GM13977 (cell line): ENCODE measurements at regions not wholly inside any gene's neighbourhood (a gene's known extent, or its start where the extent isn't known, plus 50 kb on each side); places are given as distances from the start of the nearest gene placed in this dataset.

Experiments used
- DNase-seq: peaks from one replicate; pipeline ENCODE4 v3.0.0; 2012; ENCODE audit warnings: low spot score
- CTCF ChIP-seq: IDR thresholded peaks from 2 replicates; pipeline ENCODE4 v1.5.1; 2012; ENCODE audit warnings: mild to moderate bottlenecking, control low read depth; ENCODE audit not compliant: insufficient read depth; ENCODE audit errors: extremely low read depth, missing control alignments
- in situ Hi-C: fragments of 300-500 bp; cut with MboI; formaldehyde crosslinking; loops from one replicate; pipeline ENCODE4 v1.12.0; 2022; ENCODE audit warnings: low sequenced_read_pairs, low pct_unique_long_range_greater_than_20kb, mixed read lengths, inconsistent platforms; ENCODE audit not compliant: unreplicated experiment

DNA sequence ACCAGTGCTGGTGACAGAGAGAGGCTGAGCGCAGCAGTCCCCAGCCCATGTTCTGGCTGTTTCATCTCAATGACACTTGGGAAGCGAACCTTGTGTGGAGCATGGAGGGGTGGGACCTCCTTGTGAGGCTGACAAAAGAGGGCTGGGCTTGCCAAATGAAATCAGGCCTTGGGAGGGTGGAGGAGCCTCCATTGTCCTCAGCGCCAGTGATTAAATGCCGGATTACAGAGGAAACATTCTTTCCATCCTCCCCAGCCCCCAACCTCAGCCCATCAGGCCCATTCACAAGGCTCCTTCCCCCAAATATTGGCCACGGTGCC lies 63.3 kb upstream of the PAXBP1 start:
- in situ Hi-C loops = loop anchor here (5.0 to 10.0 kb wide), 3 partner anchors 310 to 610 kb away; no protein-coding TSS in a partner anchor
- TF ChIP-seq CTCF = no peak
- no peak for DNase-seq

DNA sequence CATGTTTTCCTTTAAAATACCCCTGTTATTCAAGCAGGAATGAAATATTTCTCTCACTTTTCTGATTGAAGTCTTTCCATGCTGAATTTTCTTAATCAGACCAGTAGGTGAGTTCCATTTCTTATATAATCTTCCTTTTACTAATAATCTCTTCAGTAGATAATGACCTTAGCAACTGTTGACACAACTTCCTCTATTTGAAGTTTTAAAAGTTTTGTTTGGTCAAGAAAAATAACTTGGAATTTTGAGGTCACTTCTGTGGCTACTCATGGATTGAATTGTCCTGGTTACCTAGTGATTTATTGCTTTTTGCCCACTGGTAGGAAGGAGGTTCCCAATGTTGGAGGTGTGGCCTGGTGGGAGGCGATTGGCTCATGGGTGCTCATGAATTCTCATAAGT lies 70.6 kb upstream of the PAXBP1 start:
- DNase-seq = no peak
- no peak for TF ChIP-seq CTCF
- in situ Hi-C loops = no loop called here

DNA sequence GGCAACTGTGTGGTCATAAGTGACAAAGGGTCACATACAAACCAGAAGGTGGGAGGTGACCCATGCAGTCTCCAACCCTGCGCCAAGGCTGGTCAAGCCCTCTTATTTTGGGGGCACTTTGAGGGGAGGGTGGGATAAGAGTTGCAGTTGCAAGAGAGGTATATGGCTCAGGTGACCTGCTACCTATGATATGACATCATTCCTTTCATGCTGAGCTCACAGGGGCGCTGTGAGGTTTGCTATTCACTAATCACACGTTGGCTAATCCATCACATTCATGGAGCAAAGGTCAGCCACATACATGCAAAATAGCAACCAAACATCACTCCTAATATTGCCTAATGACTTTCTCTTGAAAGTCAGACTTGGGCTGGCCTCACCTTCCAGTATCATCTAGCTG lies 72.0 kb upstream of the PAXBP1 start:
- in situ Hi-C loops = no loop called here
- no peak for TF ChIP-seq CTCF
- DNase-seq = no peak

- DNase-seq = no peak
- in situ Hi-C loops = no loop called here
- TF ChIP-seq CTCF = no peak
Observed at GRCh38 chr21:32844076-32844475, 72.5 kb upstream of the PAXBP1 start.

GRCh38 chr21:32844653-32845436 lies 73.3 kb upstream of the PAXBP1 start:
- no peak for DNase-seq
- TF ChIP-seq CTCF = no peak
- in situ Hi-C loops = no loop called here

DNA sequence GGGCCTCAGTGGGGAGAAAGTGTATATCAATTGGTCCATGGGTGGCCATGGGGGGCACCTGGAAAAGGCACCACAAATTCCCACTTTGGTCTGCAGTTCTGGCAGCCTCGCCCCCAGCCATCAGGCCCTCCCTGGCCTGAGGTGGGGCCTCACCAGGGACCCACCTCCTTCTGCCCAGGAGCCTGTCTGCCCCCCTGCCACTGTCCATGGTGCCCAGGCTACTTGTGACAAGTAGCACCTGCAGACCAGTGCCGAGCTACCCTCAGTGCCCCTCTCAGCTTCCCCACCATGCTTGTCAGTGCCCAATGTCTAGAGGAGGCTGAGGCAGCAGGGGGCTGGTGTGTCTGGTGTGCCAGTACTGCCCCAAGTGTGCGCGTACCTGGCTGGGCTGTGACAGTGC lies 87.1 kb upstream of the PAXBP1 start:
- no peak for DNase-seq
- in situ Hi-C loops = no loop called here
- TF ChIP-seq CTCF = no peak
